ENCODE measurements at regions not wholly inside any gene's neighbourhood (a gene's known extent, or its start where the extent isn't known, plus 50 kb on each side); places are given as distances from the start of the nearest gene placed in this dataset.

GRCh38 chr6:143007646-143008045 lies 53.0 kb upstream of the AIG1 start:
- TF ChIP-seq CTCF (conservative IDR thresholded peaks at IDR 0.05; ENCODE audit: low read depth, low read length): no peak
- no peak for TF ChIP-seq EZH2 (IDR thresholded peaks at IDR 0.05; ENCODE audit: low read length, unreplicated experiment)

Measured in PC-3 (cell line).